GM21786 (cell line): ENCODE measurements at regions not wholly inside any gene's neighbourhood (a gene's known extent, or its start where the extent isn't known, plus 50 kb on each side); places are given as distances from the start of the nearest gene placed in this dataset.
"Not testable (repeated sequence)": the region's sequence is repeated elsewhere in the genome, so short reads cannot be mapped to it uniquely, and the experiment has no call there.

ENCODE experiments used
- ATAC-seq: cut with Tn5 transposase; IDR thresholded peaks from one replicate; pipeline ENCODE4 v1.9.1; 2021; ENCODE audit not compliant: unreplicated experiment

DNA sequence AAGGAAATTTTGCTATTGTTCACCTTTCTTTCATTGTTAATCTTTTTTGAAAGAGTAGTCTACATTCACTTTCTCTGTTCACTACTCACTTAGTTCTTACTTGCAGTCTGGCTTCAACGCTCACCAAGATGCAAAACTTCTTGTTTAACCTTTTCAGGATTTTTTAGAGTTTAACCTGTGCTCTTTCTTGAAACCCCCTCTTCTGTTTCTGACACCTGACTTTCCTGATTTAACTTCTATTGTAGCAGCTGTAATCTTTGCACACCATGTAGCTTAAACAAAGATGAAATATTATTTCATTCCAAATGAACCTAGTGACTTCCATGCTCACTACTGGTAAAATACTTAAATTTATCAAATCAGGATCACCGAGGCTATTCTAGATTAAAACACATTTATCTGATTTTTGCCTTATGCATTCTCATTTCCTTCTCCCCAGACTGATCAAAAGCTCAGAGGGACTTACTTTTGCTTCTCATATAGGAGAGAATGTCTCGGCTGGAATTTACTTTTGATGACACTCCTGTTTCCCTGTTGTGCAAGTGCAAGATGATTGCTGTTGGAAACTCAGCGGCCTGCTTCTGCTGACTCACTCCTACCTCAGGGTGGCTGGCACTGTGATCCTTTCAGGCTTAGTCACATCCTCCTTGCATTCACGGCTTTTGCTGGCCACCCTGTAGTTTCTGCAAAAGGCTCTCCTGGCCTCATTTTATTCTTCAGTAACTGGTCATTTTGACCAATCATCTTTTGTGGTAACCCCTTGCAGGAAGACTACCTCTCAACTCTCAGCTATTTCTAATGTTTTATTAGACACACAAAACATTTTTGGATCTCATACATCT is 109.3 kb upstream of the IFNE start:
- peak; percentile 85 for ATAC-seq

DNA sequence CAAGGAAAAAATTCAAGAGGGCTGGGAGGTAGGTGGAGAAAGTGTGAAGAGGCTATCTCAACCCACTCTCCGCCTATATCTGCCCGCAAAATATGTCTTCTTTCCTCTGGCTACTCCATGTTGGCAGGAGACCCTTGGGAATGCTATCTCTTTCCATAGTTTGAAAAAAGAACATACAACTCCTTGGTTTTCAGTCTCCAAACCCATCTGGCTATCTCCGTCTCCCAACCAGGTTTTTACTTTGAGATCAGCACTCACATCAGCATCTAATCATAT is 109.9 kb upstream of the IFNE start:
- ATAC-seq, result no peak

DNA sequence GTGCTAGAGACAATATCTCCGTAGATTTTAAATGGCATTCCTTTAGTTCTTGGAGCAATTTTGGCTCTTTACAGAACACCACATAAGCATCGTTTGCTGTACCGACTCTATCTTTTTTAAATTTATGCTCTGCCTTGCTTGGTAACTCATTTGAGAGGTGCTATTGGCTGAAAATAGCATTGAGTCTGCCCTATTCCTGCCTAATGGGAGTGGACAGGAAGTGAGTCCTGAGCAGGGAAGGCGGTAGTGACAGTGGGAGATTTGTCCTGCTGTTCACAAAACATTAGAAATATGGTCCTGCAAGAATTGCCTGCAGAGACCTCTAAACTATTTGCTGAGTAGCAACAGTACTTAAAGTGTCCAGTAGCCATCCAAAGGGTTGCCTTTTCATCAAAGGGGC is 115.2 kb upstream of the IFNE start:
- ATAC-seq, result no peak

GRCh38 chr9:21598749-21599148 is 116.6 kb upstream of the IFNE start:
- no peak for ATAC-seq

DNA sequence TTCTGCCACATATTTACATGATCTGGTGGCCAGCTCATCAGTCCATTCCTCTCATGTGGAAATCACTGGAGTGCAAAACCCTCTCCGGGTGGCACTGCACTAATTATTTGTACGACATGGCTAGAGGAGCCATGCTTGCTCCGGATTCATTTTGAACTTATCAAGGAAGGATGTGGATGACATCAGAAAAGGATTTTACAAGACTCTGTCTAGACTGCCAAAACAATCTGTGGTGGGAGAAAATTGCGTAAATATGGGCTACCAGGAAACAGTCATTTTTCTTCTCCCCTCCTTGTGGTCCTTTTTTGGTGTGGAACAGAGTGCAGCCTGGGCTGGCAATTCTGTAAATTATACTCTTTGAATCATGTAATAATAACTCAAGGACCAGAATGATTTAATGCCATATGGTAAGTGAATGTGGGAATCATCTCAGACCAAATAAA is 123.4 kb upstream of the IFNE start:
- ATAC-seq, result no peak

DNA sequence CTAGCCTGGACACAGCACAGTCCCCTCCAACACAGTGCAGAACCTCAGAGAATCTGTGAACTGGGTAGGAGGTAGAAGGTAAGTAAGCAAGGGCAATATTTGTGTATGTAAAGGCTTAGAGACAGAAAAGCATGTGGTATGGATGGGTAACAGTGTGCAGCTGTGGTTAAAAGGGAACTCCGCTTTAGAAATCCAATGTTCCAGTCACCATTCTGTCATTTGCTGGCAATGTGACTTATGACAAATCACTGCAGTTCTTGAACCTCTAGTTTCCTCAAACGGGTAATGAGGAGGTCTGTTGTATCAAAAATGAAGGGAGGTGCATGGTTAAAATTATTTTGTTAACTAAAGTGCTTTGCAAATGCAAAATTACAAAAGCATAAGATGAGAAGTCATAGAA is 125.5 kb upstream of the IFNE start:
- ATAC-seq, result no peak

DNA sequence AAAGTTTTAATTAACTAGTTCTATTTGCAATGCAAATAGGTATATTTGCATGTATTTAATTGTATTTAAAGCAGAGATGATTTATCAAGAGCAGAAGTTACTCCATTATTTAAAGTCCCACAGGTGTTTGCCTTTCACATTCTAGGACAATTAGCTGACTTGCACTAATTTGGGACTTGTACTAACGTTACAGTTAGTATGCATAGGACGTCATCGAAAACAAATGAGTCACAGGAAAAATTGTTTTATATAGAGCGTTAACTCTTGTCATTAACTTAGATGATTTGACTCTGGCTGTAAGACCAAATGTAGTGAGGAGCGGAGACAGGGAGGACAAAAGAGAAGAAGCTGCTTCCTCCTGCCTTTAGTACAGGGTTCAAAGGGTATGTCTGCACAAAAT is 126.1 kb upstream of the IFNE start:
- ATAC-seq, result no peak

GRCh38 chr9:21609506-21609905 is 127.4 kb upstream of the IFNE start:
- ATAC-seq, result no peak

GRCh38 chr9:21611891-21612290 is 129.8 kb upstream of the IFNE start:
- ATAC-seq, result no peak

GRCh38 chr9:21615018-21615417 is 132.9 kb upstream of the IFNE start:
- no peak for ATAC-seq

GRCh38 chr9:21615446-21615845 is 133.3 kb upstream of the IFNE start:
- ATAC-seq, result no peak

DNA sequence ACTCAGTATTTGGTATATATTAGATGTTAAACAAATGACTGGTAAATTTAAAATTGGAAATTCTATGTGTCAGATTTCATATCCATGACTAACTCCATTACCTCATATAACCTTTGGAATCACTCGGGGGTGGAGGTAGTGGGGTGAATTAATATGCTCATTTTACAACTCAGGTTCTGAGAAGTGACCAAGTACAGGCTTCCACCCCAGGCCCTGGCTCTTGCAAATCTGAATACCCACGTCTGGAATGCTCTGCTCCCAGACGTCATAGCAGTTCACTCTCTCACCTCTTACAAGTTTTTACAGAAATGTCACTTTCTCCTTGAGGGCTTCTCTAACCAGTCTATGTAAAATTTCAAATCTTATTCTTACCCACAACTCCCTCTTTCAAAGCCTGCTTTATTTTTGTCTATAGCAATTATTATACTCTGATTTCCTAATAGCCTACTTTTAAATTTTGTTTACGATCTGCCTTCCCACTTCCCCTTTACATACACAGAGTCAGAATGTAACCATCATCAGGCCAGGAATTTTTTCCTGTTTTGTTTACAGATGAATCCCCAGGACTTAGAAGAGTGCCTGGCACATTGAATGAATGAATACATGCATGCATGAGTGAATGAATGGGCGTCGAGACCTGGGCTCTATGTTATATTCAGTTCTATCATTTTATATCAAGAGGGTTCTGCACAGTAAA is 134.1 kb upstream of the IFNE start:
- no peak for ATAC-seq

GRCh38 chr9:21624675-21625644 is 142.8 kb upstream of the IFNE start:
- ATAC-seq, result no peak

DNA sequence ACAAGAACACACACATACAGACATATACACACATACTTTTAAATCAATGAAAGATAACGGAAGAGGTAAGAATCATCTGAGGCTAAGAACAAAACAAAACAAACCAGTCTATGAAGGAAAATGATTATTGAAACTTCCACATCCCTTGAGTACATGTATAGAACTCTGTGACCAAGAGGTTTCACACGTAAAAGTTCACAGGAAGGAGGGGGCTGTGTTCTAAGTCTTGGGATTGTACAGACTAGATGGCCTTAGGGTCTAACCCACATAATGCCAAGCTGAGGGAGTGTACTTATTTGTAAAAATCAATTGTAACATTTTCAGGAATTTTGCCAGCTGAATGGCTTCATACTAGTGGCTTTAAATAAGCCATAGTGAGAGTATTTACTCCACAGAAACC is 144.4 kb upstream of the IFNE start:
- ATAC-seq, result no peak

DNA sequence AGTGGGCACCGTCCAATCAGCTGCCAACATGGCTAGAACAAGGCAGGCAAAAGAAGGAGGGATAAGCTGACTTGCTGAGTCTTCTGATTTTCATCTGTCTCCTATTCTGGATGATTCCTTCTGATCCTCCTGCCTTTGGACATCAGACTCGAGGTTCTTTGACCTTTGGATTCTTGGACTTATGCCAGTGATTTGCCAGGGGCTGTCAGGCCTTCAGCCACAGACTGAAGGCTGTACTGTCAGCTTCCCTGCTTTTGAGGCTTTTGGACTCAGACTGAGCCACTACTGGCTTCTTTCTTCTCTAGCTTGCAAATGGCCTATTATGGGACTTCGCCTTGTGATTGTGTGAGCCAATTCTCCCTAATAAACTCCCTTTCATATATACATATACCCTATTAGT is 146.8 kb upstream of the IFNE start:
- ATAC-seq, result not testable (repeated sequence)

DNA sequence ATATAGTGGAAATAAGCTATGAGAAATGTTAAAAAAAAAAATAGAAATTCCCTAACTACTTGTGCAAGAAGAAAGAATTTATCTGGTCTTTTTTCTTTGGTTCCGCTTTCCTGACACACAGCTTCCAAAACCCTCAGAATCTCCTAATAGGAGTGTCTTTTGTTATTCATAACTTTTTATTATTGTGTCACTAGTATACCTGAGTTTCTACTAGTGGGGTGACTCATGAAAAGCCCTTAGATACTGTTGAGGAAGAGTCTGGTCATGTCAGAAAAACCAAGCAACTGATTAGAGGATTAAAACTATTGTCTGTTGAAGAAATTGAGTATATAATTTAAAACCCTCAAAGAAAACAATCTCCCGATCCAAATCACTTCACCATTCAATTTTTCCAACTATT is 152.8 kb upstream of the IFNE start:
- ATAC-seq, result no peak

DNA sequence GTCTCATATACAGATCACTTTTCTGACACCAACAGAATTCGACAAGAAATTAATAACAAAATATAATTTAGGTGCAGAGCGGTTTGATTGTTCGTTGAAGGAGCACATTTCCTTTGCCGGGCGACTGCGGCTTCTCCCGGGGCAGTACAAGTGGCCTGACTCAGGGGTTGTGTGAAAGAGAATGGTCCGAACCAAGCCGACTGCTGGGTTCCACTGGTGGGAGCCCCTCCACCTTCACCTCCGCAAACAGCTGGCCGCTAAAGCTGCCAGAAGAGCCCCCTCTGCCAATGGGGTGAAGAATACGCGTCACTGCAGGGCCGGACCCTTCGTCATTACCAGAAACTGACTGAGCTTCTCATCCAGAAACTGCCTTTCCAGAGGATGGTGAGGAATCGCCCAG is 156.0 kb upstream of the IFNE start:
- ATAC-seq, result no peak

GRCh38 chr9:21653091-21653490 is 149.3 kb upstream of the MTAP start:
- no peak for ATAC-seq

DNA sequence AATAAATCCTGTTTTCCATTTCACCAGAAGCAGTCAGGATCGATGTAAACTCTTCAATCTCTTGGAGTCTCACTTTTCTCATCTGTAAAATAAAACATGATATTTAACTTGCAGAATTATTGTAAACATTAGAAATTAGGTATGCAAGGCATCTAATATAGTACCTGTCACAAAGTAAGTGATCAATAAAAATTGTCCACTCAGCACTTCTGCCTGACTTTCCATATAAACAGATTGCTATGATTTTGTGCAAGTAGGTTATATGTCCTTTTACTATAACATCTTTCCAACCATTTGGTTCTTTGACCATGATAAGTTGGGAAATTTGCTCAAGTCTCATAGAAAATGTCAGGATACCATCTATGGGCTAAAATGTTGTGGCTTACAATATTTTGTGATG is 148.8 kb upstream of the MTAP start:
- ATAC-seq, result no peak

- ATAC-seq, result no peak
Measured at GRCh38 chr9:21656776-21657674, 145.4 kb upstream of the MTAP start.
